Loucy (cell line): ENCODE measurements at regions not wholly inside any gene's neighbourhood (a gene's known extent, or its start where the extent isn't known, plus 50 kb on each side); places are given as distances from the start of the nearest gene placed in this dataset.

Experiments
- H2AFZ ChIP-seq: fragments of 200-600 bp; sonication (generic); 2 replicates; pipeline ENCODE4 v1.6.0; 2016; ENCODE audit warnings: antibody characterized with exemption, mild to moderate bottlenecking, low read length, moderate library complexity
- H3F3A ChIP-seq: fragments of 200-600 bp; 2 replicates; pipeline ENCODE4 v1.6.0; 2016; ENCODE audit warnings: antibody characterized with exemption, low read depth, mild to moderate bottlenecking
- H3K27me3 ChIP-seq: fragments of 200-600 bp; sonication (generic); 2 replicates; pipeline ENCODE4 v1.6.1; 2014; ENCODE audit warnings: low read length, mild to moderate bottlenecking; ENCODE audit not compliant: insufficient read depth, poor library complexity, severe bottlenecking
- H3K36me3 ChIP-seq: fragments of 200-600 bp; sonication (generic); 2 replicates; pipeline ENCODE4 v1.6.1; 2016; ENCODE audit warnings: low read length; ENCODE audit not compliant: insufficient read depth
- H3K4me1 ChIP-seq: fragments of 200-600 bp; sonication (generic); 2 replicates; pipeline ENCODE4 v1.5.1; 2014; ENCODE audit warnings: low read length, mild to moderate bottlenecking; ENCODE audit not compliant: insufficient read depth, poor library complexity, severe bottlenecking
- H3K4me2 ChIP-seq: fragments of 200-600 bp; sonication (generic); 2 replicates; pipeline ENCODE4 v1.6.0; 2014; ENCODE audit warnings: antibody characterized with exemption, low read length, low read depth, mild to moderate bottlenecking; ENCODE audit not compliant: poor library complexity, severe bottlenecking
- H3K4me3 ChIP-seq: fragments of 200-600 bp; sonication (generic); 2 replicates; pipeline ENCODE4 v1.5.1; 2014; ENCODE audit warnings: low read length, mild to moderate bottlenecking, mixed read lengths; ENCODE audit not compliant: poor library complexity, severe bottlenecking
- H3K79me2 ChIP-seq: fragments of 200-600 bp; sonication (generic); 2 replicates; pipeline ENCODE4 v1.6.1; 2014; ENCODE audit warnings: low read length; ENCODE audit not compliant: insufficient read depth
- H3K9ac ChIP-seq: fragments of 200-600 bp; sonication (generic); 2 replicates; pipeline ENCODE4 v1.6.0; 2014; ENCODE audit warnings: mild to moderate bottlenecking, low read depth, low read length, moderate library complexity; ENCODE audit not compliant: poor library complexity, severe bottlenecking
- H3K9me2 ChIP-seq: fragments of 200-600 bp; sonication (generic); replicated peaks from 2 replicates; pipeline ENCODE4 v1.6.1; 2016; ENCODE audit warnings: low read depth, low read length, mixed read lengths
- H3K9me3 ChIP-seq: fragments of 200-600 bp; sonication (generic); 2 replicates; pipeline ENCODE4 v1.6.1; 2014; ENCODE audit warnings: mild to moderate bottlenecking, antibody characterized with exemption, low read length, low read depth; ENCODE audit not compliant: insufficient read depth
- H4K20me1 ChIP-seq: fragments of 200-600 bp; sonication (generic); 2 replicates; pipeline ENCODE4 v1.6.0; 2014; ENCODE audit warnings: antibody characterized with exemption, low read length, mild to moderate bottlenecking; ENCODE audit not compliant: insufficient read depth, poor library complexity, severe bottlenecking
- EZH2phosphoT487 ChIP-seq: fragments of 200-600 bp; IDR thresholded peaks from 2 replicates; pipeline ENCODE4 v1.6.1; 2018; ENCODE audit warnings: antibody characterized with exemption, mild to moderate bottlenecking, moderate library complexity, borderline replicate concordance
- TF ChIP-seq, protein P1 (sequence below): fragments of 200-600 bp; sonication (generic); conservative IDR thresholded peaks from 2 replicates; pipeline ENCODE4 v1.5.1; 2014; ENCODE audit warnings: mild to moderate bottlenecking, antibody characterized with exemption, low read length

DNA sequence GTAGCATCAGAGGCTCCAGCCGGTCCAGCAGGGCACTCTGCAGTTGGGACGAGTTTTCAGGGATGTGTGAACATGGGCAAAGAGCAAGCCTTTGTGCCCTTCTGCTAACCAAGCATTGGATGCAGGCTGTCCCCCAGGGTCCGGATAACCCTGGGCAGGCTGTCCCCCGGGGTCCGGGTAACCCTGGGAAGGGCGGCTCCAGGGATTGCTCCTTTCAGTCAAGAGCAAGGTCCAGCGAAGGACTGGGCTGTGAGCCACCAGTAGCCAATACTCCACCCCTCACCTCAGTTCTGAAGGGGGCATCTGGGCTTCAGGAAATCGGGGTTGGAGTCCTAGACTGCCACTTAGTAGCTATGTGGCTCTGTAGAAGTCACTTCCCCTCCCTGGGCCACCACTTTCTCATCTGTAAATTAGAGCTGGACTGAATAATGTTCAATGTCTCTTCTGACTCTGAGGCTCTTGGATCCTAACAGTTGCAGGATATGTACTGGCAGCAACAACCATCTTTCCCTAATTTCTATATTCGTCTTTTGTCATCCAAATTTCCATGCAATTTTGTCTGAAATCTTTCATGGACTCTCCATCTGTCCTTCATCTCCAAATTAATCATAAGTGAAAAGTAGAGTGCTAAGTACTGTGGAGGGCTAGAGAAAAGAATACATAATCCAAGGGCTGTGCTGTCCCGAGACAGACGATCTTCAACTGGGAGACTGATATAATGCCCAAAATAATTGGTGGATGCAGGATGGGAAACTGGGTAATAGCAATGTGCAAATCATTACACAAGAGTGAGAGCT, 137.4 kb upstream of the NTF3 start:
- H3F3A ChIP-seq: no peaks in the 10 kb centered on the region

DNA sequence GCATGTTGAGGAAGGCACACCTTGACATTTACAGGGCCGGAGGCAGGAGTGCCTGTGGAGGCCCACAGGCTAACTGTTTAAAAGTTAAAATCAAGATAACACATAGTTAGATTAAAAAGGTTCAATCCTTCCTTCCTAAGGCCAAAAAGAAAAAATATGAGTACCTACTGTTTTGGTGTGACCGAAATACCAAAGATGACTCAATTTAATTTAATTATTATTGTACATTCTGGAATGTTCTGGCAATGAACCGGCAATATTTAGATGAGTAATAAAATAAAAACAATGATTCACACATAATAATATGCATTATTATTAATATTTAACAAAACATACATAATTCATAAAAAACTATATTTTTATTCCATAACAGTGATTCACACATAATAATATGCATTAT, 136.8 kb upstream of the NTF3 start:
- no peak overlapping the region for H3K4me2 ChIP-seq
- TF ChIP-seq, protein P1, sequence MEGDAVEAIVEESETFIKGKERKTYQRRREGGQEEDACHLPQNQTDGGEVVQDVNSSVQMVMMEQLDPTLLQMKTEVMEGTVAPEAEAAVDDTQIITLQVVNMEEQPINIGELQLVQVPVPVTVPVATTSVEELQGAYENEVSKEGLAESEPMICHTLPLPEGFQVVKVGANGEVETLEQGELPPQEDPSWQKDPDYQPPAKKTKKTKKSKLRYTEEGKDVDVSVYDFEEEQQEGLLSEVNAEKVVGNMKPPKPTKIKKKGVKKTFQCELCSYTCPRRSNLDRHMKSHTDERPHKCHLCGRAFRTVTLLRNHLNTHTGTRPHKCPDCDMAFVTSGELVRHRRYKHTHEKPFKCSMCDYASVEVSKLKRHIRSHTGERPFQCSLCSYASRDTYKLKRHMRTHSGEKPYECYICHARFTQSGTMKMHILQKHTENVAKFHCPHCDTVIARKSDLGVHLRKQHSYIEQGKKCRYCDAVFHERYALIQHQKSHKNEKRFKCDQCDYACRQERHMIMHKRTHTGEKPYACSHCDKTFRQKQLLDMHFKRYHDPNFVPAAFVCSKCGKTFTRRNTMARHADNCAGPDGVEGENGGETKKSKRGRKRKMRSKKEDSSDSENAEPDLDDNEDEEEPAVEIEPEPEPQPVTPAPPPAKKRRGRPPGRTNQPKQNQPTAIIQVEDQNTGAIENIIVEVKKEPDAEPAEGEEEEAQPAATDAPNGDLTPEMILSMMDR: no peak
- no peak for TF ChIP-seq EZH2phosphoT487
- no peaks in the 10 kb centered on the region for H3K9me3 ChIP-seq
- H3K79me2 ChIP-seq: no peaks in the 10 kb centered on the region
- H3F3A ChIP-seq: no peaks in the 10 kb centered on the region
- no peaks in the 10 kb centered on the region for H3K36me3 ChIP-seq
- H3K4me3 ChIP-seq: no peak overlapping the region
- H3K9ac ChIP-seq: no peak overlapping the region
- no peaks in the 10 kb centered on the region for H3K4me1 ChIP-seq
- H2AFZ ChIP-seq: no peak overlapping the region
- no peaks in the 10 kb centered on the region for H3K27me3 ChIP-seq
- no peaks in the 10 kb centered on the region for H3K9me2 ChIP-seq
- no peaks in the 10 kb centered on the region for H4K20me1 ChIP-seq

More for the DNA sequence above, 137.4 kb upstream of the NTF3 start:
- Histone ChIP-seq H3K4me2 (no peak overlapping the region), H3K4me1 (no peaks in the 10 kb centered on the region), H3K9me2 (no peaks in the 10 kb centered on the region), H4K20me1 (no peaks in the 10 kb centered on the region), H3K79me2 (no peaks in the 10 kb centered on the region), H3K9me3 (no peaks in the 10 kb centered on the region), H3K4me3 (no peak overlapping the region), H2AFZ (no peak overlapping the region), H3K36me3 (no peaks in the 10 kb centered on the region), H3K9ac (no peak overlapping the region), H3K27me3 (no peaks in the 10 kb centered on the region)
- no peak for TF ChIP-seq EZH2phosphoT487
- TF ChIP-seq, protein P1: no peak

DNA sequence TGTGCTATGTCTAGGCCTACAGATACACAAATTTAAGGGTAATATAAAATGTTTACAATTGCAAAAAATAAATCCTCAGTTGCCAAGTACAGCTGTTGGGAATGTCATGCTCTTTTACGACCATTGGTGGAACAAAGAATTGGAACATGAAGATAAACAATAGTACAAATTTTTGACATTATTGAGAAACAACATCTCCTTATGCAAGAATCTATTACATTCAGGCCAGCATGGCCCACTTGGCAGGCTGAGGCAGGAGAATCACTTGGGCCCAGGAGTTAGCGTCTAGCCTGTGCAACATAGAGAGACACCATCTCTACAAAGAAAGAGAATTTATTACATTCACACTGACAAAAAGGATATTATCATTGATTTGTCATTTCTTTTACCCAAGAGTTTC, 135.9 kb upstream of the NTF3 start:
- H3K4me1 ChIP-seq: no peaks in the 10 kb centered on the region
- no peaks in the 10 kb centered on the region for H3K36me3 ChIP-seq
- H3K9me3 ChIP-seq: no peaks in the 10 kb centered on the region
- TF ChIP-seq, protein P1: no peak
- no peak for TF ChIP-seq EZH2phosphoT487
- H3F3A ChIP-seq: no peaks in the 10 kb centered on the region
- H3K4me2 ChIP-seq: no peak overlapping the region
- H4K20me1 ChIP-seq: no peaks in the 10 kb centered on the region
- no peak overlapping the region for H3K4me3 ChIP-seq
- no peaks in the 10 kb centered on the region for H3K9me2 ChIP-seq
- no peak overlapping the region for H2AFZ ChIP-seq
- H3K9ac ChIP-seq: no peak overlapping the region
- no peaks in the 10 kb centered on the region for H3K27me3 ChIP-seq
- H3K79me2 ChIP-seq: no peaks in the 10 kb centered on the region
